Stimulated activated CD4-positive, alpha-beta T cell treated with anti-CD3 and anti-CD28 coated beads, Interleukin-4, amount 100 ng/mL, for 1 hour (primary cell): ENCODE measurements at regions not wholly inside any gene's neighbourhood (a gene's known extent, or its start where the extent isn't known, plus 50 kb on each side); places are given as distances from the start of the nearest gene placed in this dataset.

Source experiments
- DNase-seq: peaks from one replicate; pipeline ENCODE4 v3.0.0-alpha.2; 2020

DNA sequence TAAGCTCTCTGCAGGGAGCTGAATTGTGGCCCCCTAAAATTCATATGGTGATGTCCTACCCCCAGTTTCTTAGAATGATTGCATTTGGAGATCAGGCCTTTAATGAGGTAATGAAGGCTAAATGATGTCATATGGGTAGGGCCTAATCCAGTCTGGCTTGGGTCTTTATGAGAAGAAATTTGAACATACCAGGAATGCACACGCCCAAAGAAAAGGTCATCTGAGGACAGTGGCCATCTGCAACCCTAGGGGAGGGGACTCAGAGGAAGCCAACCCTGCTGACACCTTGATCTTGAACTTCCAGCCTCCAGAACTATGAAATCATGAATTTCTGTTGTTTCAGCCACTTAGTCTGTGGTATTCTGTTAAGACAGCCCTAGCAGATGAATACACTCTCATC, 426.7 kb downstream of the EPHA4 start:
- DNase-seq, result no peak

DNA sequence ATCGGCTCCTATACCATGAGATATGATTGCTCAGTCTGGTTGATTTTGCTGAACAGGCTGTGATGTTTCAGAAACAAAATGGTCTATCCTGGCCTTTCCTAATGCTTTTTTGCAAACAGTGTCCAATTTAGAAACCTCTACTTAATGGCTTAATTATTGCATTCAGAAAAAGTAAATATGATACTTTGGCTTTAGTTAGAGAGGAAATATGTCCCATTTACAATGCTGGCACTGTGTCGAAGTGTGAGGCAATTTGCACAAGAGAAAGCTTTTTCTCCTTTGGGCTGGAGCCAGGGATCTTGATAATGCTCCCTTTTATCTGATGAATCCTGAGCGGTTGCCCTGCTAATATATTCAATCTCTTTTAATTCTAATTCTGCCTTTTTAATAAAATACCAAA, 418.9 kb downstream of the EPHA4 start:
- no peak for DNase-seq

DNA sequence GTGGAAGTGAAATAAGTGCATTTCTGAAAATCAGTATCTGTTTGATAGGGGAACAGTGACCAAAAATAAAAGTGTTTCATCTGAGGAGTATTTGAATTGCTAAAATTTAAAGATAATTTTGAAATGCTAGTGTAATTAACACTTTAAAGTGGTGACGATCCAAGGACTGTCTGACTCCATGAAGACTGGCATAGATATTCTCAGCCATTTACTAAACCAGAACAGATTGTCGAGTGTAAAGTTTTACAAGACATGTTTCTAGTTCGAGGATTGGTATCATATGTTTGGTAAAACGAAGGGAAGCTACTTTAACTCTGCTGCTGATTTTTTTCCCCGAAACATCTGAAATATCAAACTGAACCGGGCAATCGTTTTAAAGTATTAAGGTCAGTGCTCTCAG, 417.9 kb downstream of the EPHA4 start:
- DNase-seq, result no peak

DNA sequence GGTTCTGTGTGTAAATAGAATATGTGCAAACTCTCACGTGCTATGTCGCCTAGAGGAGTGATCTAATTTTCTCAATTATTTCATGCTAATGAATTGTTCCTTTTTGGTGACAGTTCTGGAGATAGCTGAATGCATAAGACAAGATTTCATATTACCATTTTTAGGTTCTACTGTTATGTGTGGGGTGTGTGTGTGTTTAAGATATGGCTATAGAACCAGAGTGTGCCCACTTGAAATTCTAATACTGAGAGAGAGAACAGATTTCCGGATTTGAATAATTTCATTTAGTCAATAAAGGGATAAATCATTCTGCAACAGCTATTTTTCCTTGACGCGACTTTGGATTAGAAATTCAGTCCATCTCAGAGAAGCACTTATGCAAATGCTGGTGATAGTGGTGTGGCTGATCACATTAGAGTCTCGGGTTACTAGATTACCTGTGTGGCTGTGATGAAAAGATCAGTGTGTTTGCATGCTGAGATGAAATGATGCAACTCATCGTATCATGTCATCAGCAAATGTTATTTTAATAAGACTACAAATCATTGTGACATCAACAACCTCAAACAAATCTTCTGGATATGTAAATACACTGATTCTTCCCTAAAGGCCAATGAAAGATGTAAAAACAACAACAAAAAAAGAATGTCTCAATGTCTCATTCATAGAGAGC, 415.9 kb downstream of the EPHA4 start:
- no peak for DNase-seq

DNA sequence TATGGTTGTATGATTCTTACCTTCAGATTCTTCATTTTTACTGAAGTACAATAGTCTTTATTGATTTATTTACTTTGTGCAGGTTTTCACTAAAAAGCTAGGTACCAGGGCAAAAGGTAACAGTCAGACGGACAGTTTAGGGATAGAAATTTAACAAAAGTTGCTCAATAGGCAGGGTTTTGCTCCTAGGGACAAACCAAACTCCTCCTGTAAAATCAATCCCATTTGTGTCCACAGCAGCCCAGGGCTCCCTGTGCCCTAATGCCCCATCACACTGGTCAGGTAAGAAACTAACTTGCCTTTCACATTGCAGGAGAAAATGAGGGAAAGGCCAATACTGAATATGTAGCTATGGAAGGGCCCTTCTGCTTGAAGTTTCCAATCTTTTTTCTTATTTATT, 410.9 kb downstream of the EPHA4 start:
- no peak for DNase-seq

- DNase-seq, result no peak
Observed at GRCh38 chr2:221166292-221166691, 405.8 kb downstream of the EPHA4 start.

DNA sequence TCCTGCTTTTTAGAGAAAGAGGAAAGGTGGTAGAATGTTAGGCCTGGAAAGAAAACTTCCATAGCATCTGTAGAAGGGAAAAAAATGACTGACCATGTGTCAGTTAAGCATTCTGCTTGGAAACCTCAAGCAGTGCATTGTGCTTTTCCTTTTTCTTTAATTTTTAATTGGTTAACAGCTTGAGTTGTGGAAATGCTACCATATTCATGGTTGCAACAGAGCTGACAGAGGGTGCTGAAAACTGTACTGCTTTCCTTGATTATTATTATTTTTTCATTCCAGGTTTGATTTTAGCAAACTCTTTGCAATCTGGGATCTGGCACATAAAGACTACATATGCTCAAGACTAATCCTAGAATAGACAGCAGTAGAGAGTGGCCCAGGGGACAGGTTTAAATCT, 404.5 kb downstream of the EPHA4 start:
- no peak for DNase-seq

GRCh38 chr2:221169724-221170123, 402.4 kb downstream of the EPHA4 start:
- no peak for DNase-seq

- no peak for DNase-seq
Observed at GRCh38 chr2:221170548-221170947, 401.6 kb downstream of the EPHA4 start.

- DNase-seq, result no peak
Observed at GRCh38 chr2:221176667-221177066, 395.4 kb downstream of the EPHA4 start.

GRCh38 chr2:221178139-221178538, 394.0 kb downstream of the EPHA4 start:
- DNase-seq, result no peak

GRCh38 chr2:221186873-221187272, 385.2 kb downstream of the EPHA4 start:
- no peak for DNase-seq

DNA sequence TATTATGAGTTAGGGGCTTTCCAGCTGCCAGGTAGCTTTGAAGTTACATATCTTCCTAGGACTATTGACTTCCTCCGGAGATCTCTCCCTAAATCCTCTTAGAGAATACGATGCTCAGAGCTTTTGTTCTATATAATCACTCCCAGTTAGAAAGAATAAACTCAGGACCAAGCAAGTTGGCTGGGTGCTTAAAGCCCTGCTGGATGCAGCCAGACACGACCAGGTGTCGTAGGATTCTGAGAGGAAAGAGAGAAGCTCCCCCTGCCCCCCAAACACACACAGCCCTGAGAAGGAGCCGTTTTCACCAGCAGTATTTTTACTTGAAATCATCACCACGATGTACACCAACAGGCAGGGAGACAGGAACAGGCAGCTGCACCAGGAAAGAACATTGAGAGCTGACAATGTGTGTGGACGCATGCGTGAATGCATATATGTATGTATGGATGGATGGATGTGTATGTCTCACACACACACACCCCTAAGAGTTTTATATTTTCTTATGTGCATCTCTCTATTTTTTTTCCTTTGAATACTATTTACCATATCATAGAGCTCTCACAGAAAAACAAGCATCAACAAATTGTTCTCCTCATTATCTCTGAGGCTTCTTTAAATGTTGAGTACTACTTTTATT, 382.6 kb downstream of the EPHA4 start:
- no peak for DNase-seq

- no peak for DNase-seq
Observed at GRCh38 chr2:221195829-221196228, 376.3 kb downstream of the EPHA4 start.

DNA sequence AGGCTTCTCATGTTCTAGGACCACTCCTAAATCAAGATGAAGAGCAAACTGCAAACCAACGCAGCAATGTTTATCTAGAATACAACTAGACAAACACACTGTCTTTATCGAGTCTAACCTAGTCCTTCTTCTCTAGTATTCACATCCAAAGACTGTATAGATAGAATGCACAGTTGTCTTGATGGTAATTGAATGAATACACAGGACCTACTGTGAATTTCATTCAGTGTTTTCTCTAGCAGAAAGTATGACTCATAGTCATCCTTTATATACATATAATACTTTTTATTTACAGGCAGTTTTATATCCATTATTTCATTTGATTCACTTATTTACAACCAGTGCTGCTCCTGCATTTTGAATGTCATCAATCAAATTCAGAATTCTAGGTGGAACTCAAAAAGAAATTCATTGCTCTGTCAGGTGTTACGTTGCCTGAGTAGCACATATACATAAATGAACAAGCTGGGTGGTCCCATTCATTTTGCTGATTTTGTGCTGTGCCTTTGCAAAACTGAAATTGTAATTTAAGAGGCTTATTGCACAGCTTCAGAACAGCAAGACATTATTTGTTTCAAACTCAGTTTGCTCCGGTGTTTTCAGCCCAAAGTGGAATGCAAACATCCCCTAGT, 374.8 kb downstream of the EPHA4 start:
- DNase-seq, result no peak

DNA sequence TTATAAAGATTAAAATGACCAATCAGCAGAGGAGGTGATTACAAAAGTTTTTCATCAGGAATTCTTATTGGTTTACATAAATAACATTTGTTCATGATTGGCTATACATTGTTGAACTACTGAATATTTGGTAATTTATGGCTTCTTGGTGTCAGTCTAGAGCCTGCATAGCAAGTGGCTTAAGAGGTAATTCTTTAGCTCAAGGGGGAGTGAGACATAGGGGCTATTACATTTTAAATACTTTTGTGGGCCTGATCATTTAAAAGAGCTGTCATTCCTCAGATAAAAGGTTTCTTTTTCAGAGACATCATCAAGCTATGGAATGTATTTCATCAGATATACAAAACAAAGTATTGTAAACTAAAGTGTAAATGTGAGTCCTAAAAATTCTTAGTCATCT, 373.8 kb downstream of the EPHA4 start:
- no peak for DNase-seq

DNA sequence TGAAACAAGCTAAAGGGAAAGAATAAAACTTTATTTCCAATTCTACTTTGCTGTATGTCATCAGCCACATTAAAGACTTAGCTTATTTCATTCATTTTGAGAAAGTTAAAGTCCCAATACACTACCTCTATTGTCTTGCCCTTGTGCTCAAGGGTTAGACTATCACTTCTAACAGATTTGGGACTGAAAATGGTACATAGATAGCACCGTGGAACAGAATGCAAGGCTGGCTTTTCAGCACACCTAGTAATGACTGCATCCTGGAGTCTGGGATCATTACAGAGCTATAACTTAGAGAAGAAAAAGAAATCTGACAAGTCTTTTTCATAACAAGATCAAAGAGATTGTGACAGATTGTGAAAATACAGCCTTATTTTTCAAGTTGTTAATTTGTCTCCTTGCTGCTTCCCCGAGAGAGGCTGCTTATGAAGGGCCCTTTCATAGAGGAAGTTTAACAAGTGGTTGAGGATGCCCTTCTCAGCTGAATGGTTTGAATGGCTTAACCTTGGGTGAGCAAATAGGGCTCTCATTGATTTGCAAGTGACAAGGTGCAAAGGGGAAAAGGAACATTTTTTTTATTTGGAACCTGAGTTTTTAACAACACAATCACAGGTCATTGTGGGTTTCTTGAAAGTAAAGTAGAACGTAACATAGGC, 371.8 kb downstream of the EPHA4 start:
- no peak for DNase-seq

DNA sequence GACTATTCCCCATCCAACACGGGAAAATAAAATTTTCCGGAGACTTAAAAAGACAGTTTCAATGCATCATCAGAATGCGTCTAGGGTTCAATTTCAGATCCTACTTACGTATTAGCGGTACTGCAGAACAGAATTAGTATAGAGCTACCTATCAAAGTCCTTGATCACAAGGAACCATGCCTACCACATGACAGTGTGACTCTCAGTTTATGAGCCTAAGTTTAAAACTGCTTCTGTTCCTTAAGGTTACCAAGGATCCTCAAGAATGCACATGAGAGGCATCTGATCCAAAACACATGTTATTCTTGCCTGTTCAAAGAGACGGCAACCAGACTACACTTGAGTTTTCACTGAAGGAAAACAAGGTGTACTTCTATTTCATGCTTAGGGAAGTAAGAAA, 369.7 kb downstream of the EPHA4 start:
- no peak for DNase-seq

GRCh38 chr2:221203125-221203524, 369.0 kb downstream of the EPHA4 start:
- DNase-seq, result no peak

DNA sequence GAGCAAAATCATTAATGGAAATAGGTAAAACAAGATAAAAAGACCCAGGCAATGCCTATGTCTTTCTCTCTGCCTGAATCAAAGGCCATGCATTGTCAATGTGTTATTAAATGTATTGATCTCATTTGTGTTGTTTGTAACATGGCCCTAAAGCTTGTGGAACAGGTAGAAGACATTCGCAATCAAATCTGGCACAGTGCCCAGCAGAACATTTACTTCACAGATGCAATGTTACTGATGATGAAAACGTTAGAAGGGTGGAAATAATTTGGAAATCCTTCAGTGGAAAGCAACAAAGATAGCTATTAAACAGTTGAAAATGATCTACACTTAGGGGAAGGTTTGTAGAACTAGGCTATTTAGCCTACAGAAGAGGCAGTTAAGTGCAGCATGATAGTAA, 368.2 kb downstream of the EPHA4 start:
- no peak for DNase-seq

GRCh38 chr2:221204699-221205098, 367.4 kb downstream of the EPHA4 start:
- no peak for DNase-seq

DNA sequence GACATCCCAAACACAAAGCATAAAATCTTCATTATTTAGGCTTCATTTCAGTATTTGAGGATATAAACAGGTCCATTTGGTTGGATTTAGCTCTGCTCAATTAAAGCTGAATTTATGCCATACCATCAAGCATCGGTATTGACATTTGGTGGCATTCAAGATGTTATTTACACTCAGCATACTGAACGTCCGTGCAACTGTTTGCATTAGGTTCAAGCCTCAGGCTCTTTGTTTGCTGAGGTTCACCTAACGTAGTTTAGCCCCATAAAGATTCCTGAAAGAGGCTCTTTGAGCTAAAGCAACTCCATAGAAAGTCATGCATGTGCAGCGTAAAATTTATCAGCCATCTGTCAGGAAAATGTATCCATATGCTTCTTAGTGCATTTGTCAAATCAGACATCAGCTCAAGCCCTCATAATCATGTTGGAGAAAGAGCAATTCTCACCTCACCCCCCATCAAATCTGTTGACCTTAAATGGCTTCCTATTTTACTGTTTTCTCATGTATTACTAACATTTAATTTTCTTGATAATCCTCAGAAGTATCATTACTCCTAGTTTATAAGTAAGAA, 366.9 kb downstream of the EPHA4 start:
- no peak for DNase-seq

GRCh38 chr2:221210686-221211085, 361.4 kb downstream of the EPHA4 start:
- DNase-seq, result no peak

DNA sequence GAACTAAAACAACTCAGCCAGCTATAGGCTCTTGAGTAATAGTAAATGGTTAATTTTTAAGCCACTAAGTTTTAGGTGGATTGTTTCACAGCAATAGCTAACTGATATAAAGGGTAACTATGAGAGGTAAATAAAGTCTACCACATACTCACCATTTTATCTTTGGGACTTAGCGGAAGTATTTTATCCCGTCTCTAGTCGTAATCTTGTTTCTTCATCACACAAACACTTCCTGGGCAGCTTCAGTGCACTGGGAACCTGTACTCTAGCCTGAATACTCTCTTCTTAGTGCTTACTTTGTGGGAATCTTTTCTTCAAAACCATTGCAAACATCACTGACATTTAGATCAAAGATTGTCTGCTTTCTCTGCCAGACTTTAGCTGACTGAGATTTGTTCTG, 360.5 kb downstream of the EPHA4 start:
- no peak for DNase-seq
